Gastrocnemius medialis (tissue), 4 donors: ENCODE measurements at regions not wholly inside any gene's neighbourhood (a gene's known extent, or its start where the extent isn't known, plus 50 kb on each side); places are given as distances from the start of the nearest gene placed in this dataset.

Source experiments
- POLR2A ChIP-seq, 2 donors: fragments of 450-650 bp; IDR thresholded peaks; one replicate each; pipeline ENCODE4 v1.6.1; 2017; ENCODE audit warnings: antibody characterized with exemption in 2 of 2, mild to moderate bottlenecking in 2 of 2, moderate library complexity in 2 of 2
- TF ChIP-seq, protein P1 (sequence below), 5 experiments: fragments of 450-650 bp in 3 of 5; fragments of 200-600 bp in 2 of 5; sonication (generic) in 2 of 5; IDR thresholded peaks in 4 of 5; conservative IDR thresholded peaks in 1 of 5; 1 replicate in 4 of 5; 2 replicates in 1 of 5; pipeline ENCODE4 v1.5.1; 2016 to 2019; ENCODE audit warnings: antibody characterized with exemption in 5 of 5, mild to moderate bottlenecking in 3 of 5, moderate library complexity in 3 of 5

- TF ChIP-seq, protein P1, sequence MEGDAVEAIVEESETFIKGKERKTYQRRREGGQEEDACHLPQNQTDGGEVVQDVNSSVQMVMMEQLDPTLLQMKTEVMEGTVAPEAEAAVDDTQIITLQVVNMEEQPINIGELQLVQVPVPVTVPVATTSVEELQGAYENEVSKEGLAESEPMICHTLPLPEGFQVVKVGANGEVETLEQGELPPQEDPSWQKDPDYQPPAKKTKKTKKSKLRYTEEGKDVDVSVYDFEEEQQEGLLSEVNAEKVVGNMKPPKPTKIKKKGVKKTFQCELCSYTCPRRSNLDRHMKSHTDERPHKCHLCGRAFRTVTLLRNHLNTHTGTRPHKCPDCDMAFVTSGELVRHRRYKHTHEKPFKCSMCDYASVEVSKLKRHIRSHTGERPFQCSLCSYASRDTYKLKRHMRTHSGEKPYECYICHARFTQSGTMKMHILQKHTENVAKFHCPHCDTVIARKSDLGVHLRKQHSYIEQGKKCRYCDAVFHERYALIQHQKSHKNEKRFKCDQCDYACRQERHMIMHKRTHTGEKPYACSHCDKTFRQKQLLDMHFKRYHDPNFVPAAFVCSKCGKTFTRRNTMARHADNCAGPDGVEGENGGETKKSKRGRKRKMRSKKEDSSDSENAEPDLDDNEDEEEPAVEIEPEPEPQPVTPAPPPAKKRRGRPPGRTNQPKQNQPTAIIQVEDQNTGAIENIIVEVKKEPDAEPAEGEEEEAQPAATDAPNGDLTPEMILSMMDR (IDR thresholded peaks at IDR 0.05 in 4 of 5, conservative IDR thresholded peaks at IDR 0.05 in 1 of 5), result no peak
- TF ChIP-seq POLR2A (IDR thresholded peaks at IDR 0.05), result no peak
Measured at GRCh38 chr5:29982457-29982856, 1211.0 kb upstream of the CDH6 start.
